ENCODE measurements at regions not wholly inside any gene's neighbourhood (a gene's known extent, or its start where the extent isn't known, plus 50 kb on each side); places are given as distances from the start of the nearest gene placed in this dataset.

GRCh38 chr14:49056021-49056420, 530.2 kb downstream of the RPS29 start:
- in situ Hi-C loops (cut with HindIII; ENCODE audit: low sequenced_read_pairs), result no loop called here
- peak; percentile 1 for DNase-seq (ENCODE audit: low read depth)
- no peak overlapping the region for H3K4me3 ChIP-seq (ENCODE audit: low read depth, low read length)
- TF ChIP-seq CTCF (IDR thresholded peaks at IDR 0.05; ENCODE audit: low read depth, low read length, missing control alignments), result no peak

- in situ Hi-C loops (cut with HindIII; ENCODE audit: low sequenced_read_pairs), result no loop called here
- TF ChIP-seq CTCF (IDR thresholded peaks at IDR 0.05; ENCODE audit: low read depth, low read length, missing control alignments), result no peak
- peak; percentile 1 for DNase-seq (ENCODE audit: low read depth)
- H3K4me3 ChIP-seq (ENCODE audit: low read depth, low read length), result no peak overlapping the region
Measured at GRCh38 chr14:49052521-49052920, 533.7 kb downstream of the RPS29 start.

GRCh38 chr14:49051328-49052060, 534.7 kb downstream of the RPS29 start:
- DNase-seq (ENCODE audit: low read depth), result no peak
- no peak overlapping the region for H3K4me3 ChIP-seq (ENCODE audit: low read depth, low read length)
- in situ Hi-C loops (cut with HindIII; ENCODE audit: low sequenced_read_pairs), result no loop called here
- no peak for TF ChIP-seq CTCF (IDR thresholded peaks at IDR 0.05; ENCODE audit: low read depth, low read length, missing control alignments)

GRCh38 chr14:49050822-49051221, 535.4 kb downstream of the RPS29 start:
- H3K4me3 ChIP-seq (ENCODE audit: low read depth, low read length), result no peak overlapping the region
- DNase-seq (ENCODE audit: low read depth), result no peak
- in situ Hi-C loops (cut with HindIII; ENCODE audit: low sequenced_read_pairs), result no loop called here
- TF ChIP-seq CTCF (IDR thresholded peaks at IDR 0.05; ENCODE audit: low read depth, low read length, missing control alignments), result no peak

- in situ Hi-C loops (cut with HindIII; ENCODE audit: low sequenced_read_pairs), result no loop called here
- no peak for DNase-seq (ENCODE audit: low read depth)
- H3K4me3 ChIP-seq (ENCODE audit: low read depth, low read length), result no peak overlapping the region
- TF ChIP-seq CTCF (IDR thresholded peaks at IDR 0.05; ENCODE audit: low read depth, low read length, missing control alignments), result no peak
Measured at GRCh38 chr14:49049711-49050110, 536.5 kb downstream of the RPS29 start.

GRCh38 chr14:49044981-49045380, 541.2 kb downstream of the RPS29 start:
- in situ Hi-C loops (cut with HindIII; ENCODE audit: low sequenced_read_pairs), result no loop called here
- TF ChIP-seq CTCF (IDR thresholded peaks at IDR 0.05; ENCODE audit: low read depth, low read length, missing control alignments), result no peak
- no peak for DNase-seq (ENCODE audit: low read depth)
- no peak overlapping the region for H3K4me3 ChIP-seq (ENCODE audit: low read depth, low read length)

Measured in astrocyte of the cerebellum (primary cell).